Keratinocyte (primary cell): ENCODE measurements at regions not wholly inside any gene's neighbourhood (a gene's known extent, or its start where the extent isn't known, plus 50 kb on each side); places are given as distances from the start of the nearest gene placed in this dataset.

Experiments
- DNase-seq: peaks from one replicate; pipeline ENCODE4 v3.0.0-alpha.2; 2011; ENCODE audit warnings: low read depth, missing footprints, low spot score
- FAIRE-seq: peaks from 2 replicates; lab custom pipeline; 2011; peaks lifted over from hg19 to GRCh38; lab: Jason Lieb, UNC
- H2AFZ ChIP-seq: 2 replicates; pipeline ENCODE4 v1.6.0; 2012; ENCODE audit warnings: low read length, control low read depth, inconsistent platforms; ENCODE audit not compliant: control insufficient read depth
- H3K27ac ChIP-seq: 2 replicates; pipeline ENCODE4 v1.5.1; 2011; ENCODE audit warnings: low read length; ENCODE audit not compliant: control insufficient read depth, insufficient read depth
- H3K27me3 ChIP-seq: 3 replicates; pipeline ENCODE4 v1.6.0; 2011; ENCODE audit warnings: low read length; ENCODE audit not compliant: control insufficient read depth, insufficient read depth; ENCODE audit errors: extremely low read depth
- H3K36me3 ChIP-seq, 2 experiments: 2 replicates in 1 of 2; 3 replicates in 1 of 2; pipeline ENCODE4 v1.5.1; 2011; ENCODE audit warnings: low read length in 2 of 2, mild to moderate bottlenecking in 1 of 2; ENCODE audit not compliant: control insufficient read depth in 2 of 2, insufficient read depth in 2 of 2; ENCODE audit errors: extremely low read depth in 1 of 2
- H3K4me1 ChIP-seq: 3 replicates; pipeline ENCODE4 v1.5.1; 2011; ENCODE audit warnings: low read length; ENCODE audit not compliant: control insufficient read depth, insufficient read depth; ENCODE audit errors: extremely low read depth
- H3K4me2 ChIP-seq: 3 replicates; pipeline ENCODE4 v1.6.0; 2011; ENCODE audit warnings: low read depth, low read length; ENCODE audit not compliant: control insufficient read depth, insufficient read depth; ENCODE audit errors: extremely low read depth
- H3K4me3 ChIP-seq, 3 experiments: fragments of 200-600 bp in 1 of 3; sonication (generic) in 1 of 3; 2 replicates in 2 of 3; 3 replicates in 1 of 3; pipeline ENCODE4 v1.5.1; 2011 to 2016; ENCODE audit warnings: low read length in 3 of 3, mild to moderate bottlenecking in 3 of 3, control low read depth in 2 of 3, inconsistent platforms in 1 of 3, low read depth in 1 of 3, mixed read lengths in 1 of 3, mixed run types in 1 of 3, moderate library complexity in 1 of 3; ENCODE audit not compliant: control insufficient read depth in 2 of 3, insufficient read depth in 2 of 3; ENCODE audit errors: extremely low read depth in 1 of 3
- H3K79me2 ChIP-seq: 2 replicates; pipeline ENCODE4 v1.6.0; 2012; ENCODE audit warnings: low read length; ENCODE audit not compliant: control insufficient read depth, insufficient read depth
- H3K9ac ChIP-seq: 3 replicates; pipeline ENCODE4 v1.6.0; 2011; ENCODE audit warnings: low read length; ENCODE audit not compliant: control insufficient read depth, insufficient read depth; ENCODE audit errors: extremely low read depth
- H3K9me1 ChIP-seq: 3 replicates; pipeline ENCODE4 v1.6.0; 2011; ENCODE audit warnings: low read length; ENCODE audit not compliant: control insufficient read depth, insufficient read depth; ENCODE audit errors: extremely low read depth
- H3K9me3 ChIP-seq: 2 replicates; pipeline ENCODE4 v1.5.1; 2012; ENCODE audit warnings: low read depth, low read length; ENCODE audit not compliant: control insufficient read depth
- H4K20me1 ChIP-seq: 3 replicates; pipeline ENCODE4 v1.6.0; 2011; ENCODE audit warnings: low read length; ENCODE audit not compliant: control insufficient read depth, insufficient read depth; ENCODE audit errors: extremely low read depth
- EZH2 ChIP-seq: IDR thresholded peaks from one replicate; pipeline ENCODE4 v1.6.1; 2012; ENCODE audit warnings: inconsistent platforms, mild to moderate bottlenecking, low read length, moderate library complexity
- dilution Hi-C: fragments of 300-500 bp; cut with MboI; formaldehyde crosslinking; loops from one replicate; pipeline ENCODE4 v1.7.0; 2020; ENCODE audit warnings: low sequenced_read_pairs; ENCODE audit not compliant: extremely low pct_ligation_motif_present
- TF ChIP-seq, protein P1 (sequence below), 3 experiments: IDR thresholded peaks in 1 of 3; conservative IDR thresholded peaks in 1 of 3; optimal IDR thresholded peaks in 1 of 3; 2 replicates in 2 of 3; 3 replicates in 1 of 3; pipeline versions ENCODE3 to v1.5.1; 2011; ENCODE audit warnings: low read length in 3 of 3, mild to moderate bottlenecking in 3 of 3, moderate library complexity in 2 of 3, control low read depth in 1 of 3, inconsistent platforms in 1 of 3; ENCODE audit not compliant: insufficient read depth in 2 of 3; ENCODE audit errors: extremely low read depth in 1 of 3

DNA sequence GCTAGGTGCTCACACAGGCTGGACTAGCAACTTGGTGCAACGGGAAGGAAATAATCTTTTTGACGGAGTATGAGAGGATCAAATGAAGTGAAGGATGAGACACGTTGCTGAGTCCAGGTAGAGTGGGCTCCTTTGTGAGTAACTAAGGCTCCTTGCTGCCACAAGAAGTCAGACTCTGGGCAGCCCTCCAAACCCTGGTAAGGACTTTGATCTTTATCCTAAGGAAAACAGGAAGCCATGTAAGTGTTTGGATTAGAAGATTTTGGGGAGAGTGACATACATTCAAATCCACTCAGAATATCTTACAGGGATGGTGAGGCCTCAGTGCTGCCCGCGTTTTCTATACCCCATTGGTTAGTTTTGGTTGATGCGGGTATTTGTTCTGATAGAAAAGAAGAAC is 155.9 kb upstream of the RAG2 start:
- H3K9me3 ChIP-seq = no peaks in the 10 kb centered on the region
- no peaks in the 10 kb centered on the region for H4K20me1 ChIP-seq
- no peak overlapping the region for H2AFZ ChIP-seq
- no peaks in the 10 kb centered on the region for H3K36me3 ChIP-seq
- no peaks in the 10 kb centered on the region for H3K27me3 ChIP-seq
- no peak overlapping the region for H3K9ac ChIP-seq
- H3K4me3 ChIP-seq = no peak overlapping the region
- no peak overlapping the region for H3K4me2 ChIP-seq
- no peaks in the 10 kb centered on the region for H3K79me2 ChIP-seq
- H3K4me1 ChIP-seq = peaks cover 5% of the 10 kb centered on the region
- no peaks in the 10 kb centered on the region for H3K9me1 ChIP-seq
- dilution Hi-C loops = no loop called here
- no peak for DNase-seq
- FAIRE-seq = no peak
- H3K27ac ChIP-seq = no peak overlapping the region
- TF ChIP-seq EZH2 = no peak
- TF ChIP-seq, protein P1, sequence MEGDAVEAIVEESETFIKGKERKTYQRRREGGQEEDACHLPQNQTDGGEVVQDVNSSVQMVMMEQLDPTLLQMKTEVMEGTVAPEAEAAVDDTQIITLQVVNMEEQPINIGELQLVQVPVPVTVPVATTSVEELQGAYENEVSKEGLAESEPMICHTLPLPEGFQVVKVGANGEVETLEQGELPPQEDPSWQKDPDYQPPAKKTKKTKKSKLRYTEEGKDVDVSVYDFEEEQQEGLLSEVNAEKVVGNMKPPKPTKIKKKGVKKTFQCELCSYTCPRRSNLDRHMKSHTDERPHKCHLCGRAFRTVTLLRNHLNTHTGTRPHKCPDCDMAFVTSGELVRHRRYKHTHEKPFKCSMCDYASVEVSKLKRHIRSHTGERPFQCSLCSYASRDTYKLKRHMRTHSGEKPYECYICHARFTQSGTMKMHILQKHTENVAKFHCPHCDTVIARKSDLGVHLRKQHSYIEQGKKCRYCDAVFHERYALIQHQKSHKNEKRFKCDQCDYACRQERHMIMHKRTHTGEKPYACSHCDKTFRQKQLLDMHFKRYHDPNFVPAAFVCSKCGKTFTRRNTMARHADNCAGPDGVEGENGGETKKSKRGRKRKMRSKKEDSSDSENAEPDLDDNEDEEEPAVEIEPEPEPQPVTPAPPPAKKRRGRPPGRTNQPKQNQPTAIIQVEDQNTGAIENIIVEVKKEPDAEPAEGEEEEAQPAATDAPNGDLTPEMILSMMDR (optimal IDR thresholded peaks at IDR 0.05 in 1 of 3, IDR thresholded peaks at IDR 0.05 in 1 of 3, conservative IDR thresholded peaks at IDR 0.05 in 1 of 3; ENCODE audit: extremely low read depth in 1 of 3, insufficient read depth in 2 of 3, low read length in 3 of 3) = no peak

DNA sequence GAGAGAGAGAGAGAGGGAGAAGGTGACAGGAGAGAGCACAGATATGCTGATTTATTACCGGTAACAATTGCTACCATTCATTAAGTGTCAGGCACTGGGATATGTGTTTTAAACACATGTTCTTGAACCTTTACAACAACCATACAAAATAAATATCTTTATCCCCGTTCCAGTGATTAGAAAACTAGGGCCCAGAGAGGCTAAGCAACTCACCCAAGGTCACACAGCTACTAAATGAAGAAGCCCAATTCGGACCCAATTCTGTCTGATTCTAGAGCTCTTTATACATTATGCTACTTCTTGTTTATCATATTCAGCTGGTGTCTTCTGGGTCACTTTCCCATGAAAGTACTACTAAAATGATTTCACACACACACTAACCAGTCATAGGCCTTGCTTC is 154.0 kb upstream of the RAG2 start:
- FAIRE-seq (no peak), DNase-seq (no peak)
- no peak overlapping the region for H2AFZ ChIP-seq
- H3K36me3 ChIP-seq = no peaks in the 10 kb centered on the region
- H3K9ac ChIP-seq = no peak overlapping the region
- no peaks in the 10 kb centered on the region for H4K20me1 ChIP-seq
- TF ChIP-seq, protein P1 (optimal IDR thresholded peaks at IDR 0.05 in 1 of 3, IDR thresholded peaks at IDR 0.05 in 1 of 3, conservative IDR thresholded peaks at IDR 0.05 in 1 of 3; ENCODE audit: extremely low read depth in 1 of 3, insufficient read depth in 2 of 3, low read length in 3 of 3) = no peak
- no peak for TF ChIP-seq EZH2
- no peaks in the 10 kb centered on the region for H3K79me2 ChIP-seq
- H3K27me3 ChIP-seq = no peaks in the 10 kb centered on the region
- no peak overlapping the region for H3K4me3 ChIP-seq
- dilution Hi-C loops = no loop called here
- no peaks in the 10 kb centered on the region for H3K9me1 ChIP-seq
- H3K9me3 ChIP-seq = no peaks in the 10 kb centered on the region
- no peak overlapping the region for H3K27ac ChIP-seq
- peaks cover 5% of the 10 kb centered on the region for H3K4me1 ChIP-seq
- no peak overlapping the region for H3K4me2 ChIP-seq
